ENCODE measurements at regions not wholly inside any gene's neighbourhood (a gene's known extent, or its start where the extent isn't known, plus 50 kb on each side); places are given as distances from the start of the nearest gene placed in this dataset.
"Not testable (repeated sequence)": the region's sequence is repeated elsewhere in the genome, so short reads cannot be mapped to it uniquely, and the experiment has no call there.

DNA sequence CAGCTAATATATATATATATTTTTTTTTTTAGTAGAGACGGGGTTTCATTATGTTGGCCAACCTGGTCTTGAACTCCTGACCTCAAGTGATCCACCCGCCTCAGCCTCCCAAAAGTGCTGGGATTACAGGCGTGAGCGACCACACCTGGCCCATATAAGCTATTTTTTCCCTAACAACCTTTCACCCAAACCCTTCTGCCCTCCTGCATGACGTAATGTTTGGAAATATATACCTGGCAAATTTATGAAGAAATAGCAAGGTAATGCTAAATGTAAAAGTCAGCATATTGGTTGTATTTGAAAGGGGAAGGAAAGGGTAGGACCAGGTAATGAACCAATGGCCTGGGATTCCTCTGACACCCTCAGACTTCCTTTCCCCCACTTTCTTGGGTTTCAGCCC lies 325.5 kb upstream of the ARID1B start:
- no peak for DNase-seq (ENCODE audit: low spot score)

DNA sequence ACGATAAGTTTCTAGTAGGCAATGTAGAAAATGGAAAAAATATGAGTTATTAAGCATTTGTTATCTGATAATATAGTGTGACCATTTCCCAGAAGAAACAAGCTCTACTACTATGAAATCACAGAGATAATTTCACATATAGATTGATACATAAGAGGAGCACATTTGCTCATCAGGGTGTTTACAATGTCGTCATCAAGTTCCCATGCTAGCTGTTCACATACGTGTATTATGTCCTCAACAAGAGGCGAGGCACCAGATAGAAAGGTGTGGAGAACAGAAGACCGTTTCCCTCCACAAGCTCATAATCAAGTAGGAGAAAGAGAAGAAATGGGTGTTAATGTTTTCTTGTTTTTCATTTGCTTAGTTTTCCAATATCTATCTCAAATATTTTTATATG lies 326.1 kb upstream of the ARID1B start:
- DNase-seq (ENCODE audit: low spot score), result no peak

DNA sequence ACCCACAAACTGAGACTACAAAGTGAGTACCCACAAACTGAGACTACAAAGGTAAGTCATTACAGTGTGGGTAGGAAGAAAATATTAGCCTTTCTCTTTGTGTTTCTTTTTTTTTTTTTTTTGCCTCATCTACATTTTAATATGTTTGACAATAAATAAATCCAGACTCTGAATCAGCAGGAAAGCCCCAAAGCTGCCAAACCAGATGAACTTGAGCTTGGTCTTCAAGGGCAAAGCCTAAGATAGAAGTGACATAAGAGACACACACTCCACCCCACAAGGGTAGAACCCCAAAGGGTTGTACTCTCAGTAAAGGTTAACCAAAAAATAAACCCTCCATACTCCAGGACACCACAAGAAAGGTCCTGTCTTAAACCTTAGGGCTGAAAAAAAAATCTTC lies 326.8 kb upstream of the ARID1B start:
- no peak for DNase-seq (ENCODE audit: low spot score)

DNA sequence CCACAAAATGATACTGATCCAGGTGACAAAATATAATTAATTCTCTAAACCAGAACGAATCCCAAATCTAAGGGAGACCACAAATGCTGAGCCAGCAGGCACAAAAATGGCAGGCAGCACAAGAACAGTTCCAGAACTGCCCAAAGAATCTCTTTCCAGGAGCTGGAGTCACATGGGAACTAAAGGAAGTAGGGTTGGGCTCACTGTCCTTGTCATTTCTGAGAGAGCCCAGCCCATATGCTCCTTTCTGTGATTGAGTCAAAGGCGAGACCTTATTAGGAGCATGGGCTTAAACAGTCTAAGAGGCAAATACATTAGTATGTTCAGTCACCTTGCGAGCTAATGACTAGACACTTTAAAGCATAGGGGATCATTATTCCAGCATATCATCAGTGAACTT lies 327.6 kb upstream of the ARID1B start:
- DNase-seq (ENCODE audit: low spot score), result no peak

DNA sequence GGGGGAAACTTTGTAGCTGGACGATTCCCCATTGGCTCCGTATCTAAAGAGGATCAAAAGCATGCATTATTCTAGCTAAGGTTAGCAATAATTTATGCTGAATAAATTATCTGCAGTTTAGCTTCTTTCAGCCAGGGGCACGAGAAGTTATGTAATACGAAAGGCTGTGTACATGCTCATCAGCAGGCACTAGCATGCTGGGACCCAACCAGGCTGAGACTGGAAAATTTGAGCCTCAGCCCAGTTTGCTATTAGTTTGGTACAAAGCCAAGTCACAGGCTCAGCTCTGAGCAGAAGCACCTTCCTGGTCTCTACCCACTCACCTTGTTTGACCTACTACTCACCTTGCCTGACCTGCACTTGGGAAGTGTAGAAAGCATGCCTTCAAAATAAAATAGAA lies 328.1 kb upstream of the ARID1B start:
- no peak for DNase-seq (ENCODE audit: low spot score)

DNA sequence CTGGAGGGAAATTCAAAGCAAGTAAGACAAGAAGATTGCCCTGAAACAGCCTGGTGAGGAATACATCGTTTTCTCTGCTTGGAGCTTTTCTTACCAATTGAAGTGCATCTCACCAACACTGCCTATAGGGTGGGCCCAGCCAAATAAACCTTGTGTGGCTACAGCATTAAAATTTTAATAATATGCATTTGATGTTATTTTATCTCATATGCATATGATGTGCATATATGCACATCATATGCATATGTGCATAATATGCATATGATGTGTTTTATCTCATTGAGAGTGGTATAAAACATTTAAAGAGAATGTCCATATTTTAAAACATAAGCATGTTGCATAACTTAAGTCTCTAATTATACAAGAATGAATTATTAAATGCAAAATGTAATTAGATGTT lies 328.6 kb upstream of the ARID1B start:
- no peak for DNase-seq (ENCODE audit: low spot score)

DNA sequence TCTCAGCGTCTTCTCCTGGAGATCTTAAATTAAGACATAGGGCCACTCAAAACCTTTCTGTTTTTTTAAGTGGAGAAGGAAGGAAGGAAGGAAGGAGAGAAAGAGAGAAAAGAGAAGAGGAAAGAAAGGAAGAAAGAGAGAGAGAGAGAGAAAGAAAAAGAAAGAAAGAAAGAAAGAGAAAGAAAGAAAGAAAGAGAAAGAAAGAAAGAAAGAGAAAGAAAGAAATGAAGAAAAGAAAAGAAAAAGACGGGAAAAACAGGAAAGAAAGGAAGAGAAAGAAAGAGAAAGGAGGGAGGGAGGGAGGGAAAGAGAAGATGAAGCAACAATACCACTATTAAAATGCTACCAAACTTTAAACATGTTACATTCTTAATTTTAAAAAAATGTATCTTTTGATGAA lies 336.5 kb upstream of the ARID1B start:
- no peak for DNase-seq (ENCODE audit: low spot score)

DNA sequence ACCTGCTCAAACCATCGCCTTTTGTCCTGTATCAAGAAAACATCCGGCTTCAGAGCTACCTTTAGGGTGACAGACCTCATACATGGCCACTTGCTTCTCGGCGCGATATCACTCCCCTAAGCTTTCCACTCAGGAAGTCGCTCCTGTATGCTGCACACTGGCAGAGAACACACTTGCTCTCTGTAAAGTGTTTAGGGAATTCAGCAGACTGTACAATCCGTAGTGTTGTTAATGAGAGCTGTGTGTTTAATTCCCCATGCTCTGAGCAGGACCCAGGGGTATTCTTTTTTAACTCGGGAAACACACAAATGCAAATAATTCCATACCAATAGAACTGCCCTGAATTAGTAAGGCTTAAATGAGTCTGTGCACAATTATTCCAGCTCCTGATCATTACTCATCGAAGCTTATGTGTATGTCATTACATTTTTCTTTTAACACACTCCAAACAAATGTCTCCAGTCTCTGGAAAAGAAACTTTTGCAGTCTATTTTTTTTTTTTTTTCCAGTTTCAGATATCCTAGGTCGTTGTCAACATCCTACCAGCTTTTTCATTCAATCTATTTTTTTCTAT lies 338.7 kb upstream of the ARID1B start:
- no peak for DNase-seq (ENCODE audit: low spot score)

DNA sequence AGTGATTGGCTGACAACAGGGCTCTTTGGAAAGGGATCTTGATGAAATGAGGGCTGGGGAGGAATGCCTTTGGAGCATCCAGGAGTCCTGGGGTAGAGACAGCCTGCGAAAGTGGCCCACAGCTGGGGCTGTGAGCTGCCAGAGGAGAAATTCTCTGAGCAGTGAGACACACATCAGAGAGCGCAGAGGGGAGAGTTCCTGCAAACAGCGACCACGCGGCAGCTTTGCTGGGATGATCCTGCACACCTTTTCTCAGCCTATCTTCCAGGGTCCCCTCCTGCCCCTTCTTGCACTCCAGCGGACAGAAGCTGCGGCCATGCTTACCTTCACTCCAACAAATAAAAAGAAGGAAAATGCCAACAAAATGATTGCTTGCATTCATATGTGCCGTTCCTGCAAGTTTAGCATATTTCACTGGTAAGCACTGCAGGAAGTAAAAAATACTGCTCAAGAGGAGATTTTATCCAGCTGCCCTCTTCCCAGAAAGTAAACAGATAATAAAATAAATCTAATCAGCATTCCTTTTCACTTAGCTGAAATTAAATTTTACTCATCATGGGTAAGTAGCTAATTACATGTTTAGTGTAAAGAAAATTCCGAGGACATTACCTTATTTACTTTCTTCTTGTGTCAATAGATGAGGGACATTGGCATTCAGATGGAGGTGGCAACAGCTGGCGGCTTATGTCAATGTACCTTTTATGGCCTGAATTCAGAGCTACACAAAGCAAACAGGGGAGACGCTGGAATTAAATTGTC lies 339.9 kb upstream of the ARID1B start:
- peak; percentile 20 for DNase-seq (ENCODE audit: low spot score)

DNA sequence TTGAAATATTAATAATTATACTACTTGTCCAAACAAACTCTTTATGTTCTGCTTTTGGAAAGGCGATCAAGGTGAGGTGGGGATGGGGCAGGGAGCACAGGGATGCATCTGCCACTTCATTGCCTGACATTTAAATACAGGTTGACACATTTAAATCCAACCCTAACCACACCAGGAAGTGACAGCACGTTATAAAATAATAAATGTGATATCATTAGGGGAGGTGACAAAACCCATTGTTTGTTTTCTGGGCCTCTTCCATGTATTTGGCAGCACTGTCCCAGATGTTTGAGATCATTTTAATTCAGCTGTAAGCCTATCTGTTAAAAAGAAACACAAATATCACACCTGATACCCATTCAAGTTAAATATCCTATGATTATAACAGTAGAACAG lies 342.4 kb upstream of the ARID1B start:
- DNase-seq (ENCODE audit: low spot score), result no peak

DNA sequence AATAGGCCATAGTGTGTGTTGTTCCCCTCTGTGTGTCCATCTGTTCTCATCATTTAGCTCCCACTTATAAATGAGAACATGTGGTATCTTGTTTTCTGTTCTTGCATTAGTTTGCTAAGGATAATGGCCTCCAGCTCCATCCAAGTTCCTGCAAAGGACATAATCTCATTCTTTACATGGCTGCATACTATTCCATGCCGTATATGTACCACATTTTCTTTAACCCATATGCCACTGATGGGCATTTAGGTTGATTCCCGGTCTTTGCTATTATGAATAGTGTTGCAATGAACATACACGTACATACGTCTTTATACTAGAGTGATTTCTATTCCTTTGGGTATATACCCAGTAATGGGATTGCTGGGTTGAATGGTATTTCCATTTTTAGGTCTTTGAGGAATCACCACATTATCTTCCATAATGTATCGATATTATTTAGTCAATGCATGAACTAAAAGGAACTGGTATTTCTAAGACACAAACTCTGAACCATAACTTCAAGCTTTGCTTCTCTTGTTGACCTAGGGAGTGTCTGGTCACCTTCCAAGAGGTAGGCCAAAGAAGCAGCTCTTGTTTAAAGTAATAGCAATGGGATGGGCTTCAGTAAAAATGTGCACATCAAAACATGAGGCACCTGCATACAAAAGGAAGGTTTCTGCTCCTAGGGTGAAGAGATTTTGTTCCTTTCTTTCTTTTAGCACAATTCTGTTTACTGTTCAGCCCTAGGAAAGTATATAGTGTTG lies 343.0 kb upstream of the ARID1B start:
- no peak for DNase-seq (ENCODE audit: low spot score)

DNA sequence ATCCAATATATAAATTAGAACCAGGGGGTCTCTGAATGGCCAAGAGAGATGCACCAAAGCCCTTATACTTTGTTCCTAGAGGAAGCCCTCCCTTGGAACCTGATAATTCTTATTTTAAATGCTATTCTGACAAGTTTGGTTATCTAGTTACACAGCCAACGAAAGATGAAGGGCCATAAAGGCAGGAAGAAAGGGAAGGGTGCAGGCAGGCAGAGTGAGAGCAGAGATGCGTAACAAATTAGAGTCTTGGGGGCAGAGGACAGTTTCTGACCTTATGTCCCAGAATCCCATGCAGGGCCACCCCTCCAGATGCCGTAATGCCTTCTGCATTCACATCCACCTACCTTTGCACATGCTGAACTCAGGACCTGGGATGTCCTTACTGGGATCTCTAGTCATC lies 344.6 kb upstream of the ARID1B start:
- no peak for DNase-seq (ENCODE audit: low spot score)

DNA sequence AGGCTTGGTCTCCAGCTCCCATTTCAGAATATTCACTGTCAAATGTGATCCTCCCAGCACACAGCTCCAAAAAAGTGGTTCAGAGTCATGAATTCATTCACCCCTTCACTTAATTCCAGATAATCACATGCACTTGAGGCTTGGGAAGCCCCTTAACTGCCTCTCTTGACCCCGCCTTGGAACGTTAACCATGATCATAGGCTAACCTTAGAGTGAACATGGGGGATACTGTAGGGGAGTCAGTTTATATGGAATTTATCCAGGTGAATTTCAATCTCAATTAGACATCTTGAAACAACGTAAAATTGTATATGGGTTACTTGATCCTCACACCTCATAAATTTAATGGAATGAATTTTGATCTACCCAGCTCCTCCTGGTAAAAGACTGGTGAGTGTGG lies 346.8 kb upstream of the ARID1B start:
- DNase-seq (ENCODE audit: low spot score), result no peak

DNA sequence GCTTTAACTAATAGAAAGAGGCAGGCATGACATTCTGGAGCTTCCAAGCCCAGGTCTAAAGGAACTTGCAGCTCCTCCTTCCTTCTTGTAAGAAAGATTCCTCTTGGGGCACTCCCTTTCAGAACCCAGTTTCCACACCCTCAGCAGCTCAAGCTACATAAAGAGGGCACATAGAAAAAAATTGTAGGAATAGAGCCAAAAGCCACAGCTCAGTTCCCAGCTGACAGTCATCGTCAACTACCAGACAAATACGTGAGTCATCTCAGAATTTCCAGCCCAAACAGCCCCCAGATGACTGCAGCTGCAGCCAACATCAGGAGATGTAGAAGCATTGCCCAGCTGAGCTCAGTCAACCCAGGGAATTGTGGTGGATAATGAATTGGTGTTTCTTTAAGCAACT lies 349.8 kb upstream of the ARID1B start:
- peak; percentile 13 for DNase-seq (ENCODE audit: low spot score)

DNA sequence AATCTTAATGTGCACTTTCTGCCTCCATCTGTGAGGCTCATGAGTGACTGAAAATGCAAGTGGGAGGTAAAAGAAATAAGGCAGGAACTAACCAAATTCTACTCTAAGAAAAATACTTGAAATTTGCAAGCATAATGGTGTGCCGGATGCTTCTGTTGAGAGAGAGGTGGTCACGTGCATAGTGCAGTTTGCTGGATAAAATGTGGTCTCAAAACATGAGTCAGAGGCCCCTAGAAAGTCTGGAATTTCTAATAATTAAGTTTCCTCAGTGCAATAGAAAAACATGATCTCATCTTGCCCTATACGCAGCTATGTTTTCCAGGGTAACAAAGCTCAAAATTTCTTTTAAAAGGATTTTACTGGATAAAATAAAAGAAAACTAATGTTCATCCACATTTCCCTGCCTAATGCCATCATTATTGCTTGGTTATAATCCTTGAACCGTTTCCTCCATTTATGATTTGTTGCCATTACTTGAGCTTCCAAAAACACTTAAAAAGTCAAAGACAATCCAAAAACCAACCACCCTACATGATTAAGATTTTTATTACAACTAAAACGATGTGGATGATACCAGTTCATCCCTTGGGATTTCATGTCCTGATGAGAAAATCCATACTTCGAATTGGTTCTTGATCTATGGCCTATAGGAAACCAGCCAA lies 351.7 kb upstream of the ARID1B start:
- DNase-seq (ENCODE audit: low spot score), result no peak

DNA sequence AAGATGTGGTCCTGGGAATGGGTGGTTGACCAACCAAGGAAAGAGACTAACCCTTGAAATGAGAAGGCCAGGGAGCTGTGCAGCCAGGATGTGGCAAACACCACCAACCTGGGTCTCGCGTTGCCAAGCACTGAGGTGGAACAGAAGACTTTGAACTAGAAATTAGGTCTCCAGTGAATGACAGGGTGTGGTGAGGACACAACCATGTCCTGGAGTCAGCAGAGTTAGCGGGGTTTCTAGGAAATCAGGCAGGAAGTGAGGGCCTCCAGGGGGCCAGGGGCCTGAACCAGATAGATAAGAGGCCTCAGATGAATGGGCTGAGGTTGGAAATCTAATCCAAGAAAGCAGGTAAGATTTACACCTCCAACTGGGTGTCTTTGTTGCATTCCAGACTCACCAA lies 353.3 kb upstream of the ARID1B start:
- DNase-seq (ENCODE audit: low spot score), result no peak

DNA sequence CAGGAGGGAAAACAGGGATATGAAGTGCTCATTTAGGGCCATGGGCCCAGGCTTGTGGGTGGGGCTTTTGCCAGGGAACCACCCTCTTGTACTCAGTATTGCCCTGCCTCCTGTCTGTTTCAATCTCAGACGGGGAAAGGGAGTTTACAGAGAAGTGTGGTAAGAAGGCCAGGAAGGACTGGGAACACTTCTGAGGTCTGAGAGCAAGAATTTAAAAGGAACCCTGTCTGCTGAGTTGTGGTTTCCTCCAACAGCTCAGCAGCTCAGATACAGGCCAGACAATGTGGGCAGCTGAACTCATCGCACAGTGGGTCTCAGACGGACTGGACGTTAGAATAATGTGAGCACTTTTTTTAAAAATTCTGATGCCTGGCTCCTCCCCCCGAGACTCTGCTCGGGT lies 354.1 kb upstream of the ARID1B start:
- DNase-seq (ENCODE audit: low spot score), result no peak

DNA sequence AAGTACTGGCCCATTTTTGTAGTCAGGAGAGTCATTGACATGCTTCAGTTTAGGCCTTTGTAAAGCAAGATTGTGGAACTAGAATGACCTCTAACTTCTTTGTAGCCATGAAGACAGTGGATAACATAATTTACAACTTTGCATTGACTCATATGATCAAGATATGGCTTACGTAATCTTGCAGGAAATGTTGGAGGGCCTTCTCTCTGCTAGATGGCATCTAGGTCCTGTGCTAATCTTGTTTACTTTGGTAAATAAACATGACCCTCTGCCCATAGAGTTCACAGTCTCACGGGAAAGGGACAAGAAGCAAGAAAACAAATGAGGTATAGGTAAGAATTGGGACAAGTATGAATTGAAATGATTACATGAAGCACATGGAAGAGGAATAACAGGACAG lies 355.2 kb upstream of the ARID1B start:
- DNase-seq (ENCODE audit: low spot score), result peak; percentile 43

DNA sequence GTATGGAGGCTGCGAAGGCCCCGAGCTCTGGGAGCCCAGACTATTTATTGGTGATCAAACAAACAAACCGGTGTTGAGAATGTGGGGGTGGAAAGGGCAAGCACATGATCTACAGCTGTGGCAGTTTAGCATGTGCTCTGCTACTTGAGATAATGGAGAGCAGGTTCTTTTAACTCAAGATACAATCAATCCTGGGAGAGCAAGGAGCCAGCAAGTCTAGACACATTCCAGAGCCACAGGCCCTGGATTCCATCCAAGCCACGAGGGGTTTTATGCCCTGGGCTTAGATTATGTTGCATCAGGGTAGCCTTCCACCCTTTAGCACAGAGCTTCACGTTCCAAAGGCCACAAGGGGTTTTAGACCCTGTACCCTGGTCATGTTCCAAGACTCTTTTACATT lies 355.9 kb upstream of the ARID1B start:
- not testable (repeated sequence) for DNase-seq (ENCODE audit: low spot score)

DNA sequence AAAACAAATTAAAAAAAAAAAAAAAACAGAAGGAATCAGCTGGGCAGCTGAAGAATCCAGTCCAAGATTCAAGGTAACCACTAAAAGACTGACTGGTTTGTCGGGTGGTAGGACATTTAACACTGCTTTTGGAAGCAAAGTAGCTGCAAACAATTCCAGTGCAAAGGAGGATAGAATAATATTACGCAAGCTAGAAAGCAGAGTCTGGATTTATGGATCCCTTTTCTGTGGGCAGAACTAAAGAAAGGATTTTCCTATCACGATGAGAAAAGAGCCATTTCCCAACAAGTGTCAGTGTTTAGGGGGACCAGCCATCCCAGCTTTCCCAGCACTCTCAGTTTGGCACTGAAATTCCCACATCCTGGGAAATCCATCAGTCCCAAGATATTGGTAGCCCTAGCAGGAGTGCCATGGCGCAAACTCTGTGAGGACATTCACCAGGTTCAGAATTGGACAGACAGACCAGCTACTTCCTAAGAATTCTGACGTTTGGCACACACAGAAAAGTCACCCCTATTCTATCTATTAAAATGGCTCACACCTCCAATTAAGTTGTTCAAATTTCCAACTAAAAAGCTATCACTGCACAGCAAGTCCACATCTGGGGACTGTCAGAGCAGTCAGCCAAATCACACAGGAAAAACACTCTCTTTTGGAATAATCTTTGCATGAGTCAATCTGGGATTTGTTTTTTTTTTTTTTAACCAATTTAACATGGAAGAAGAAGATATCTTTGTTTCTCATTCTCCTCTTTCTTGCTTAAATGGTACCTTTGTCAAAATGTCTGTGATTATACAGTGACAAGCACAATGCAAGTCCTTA lies 356.8 kb upstream of the ARID1B start:
- no peak for DNase-seq (ENCODE audit: low spot score)

DNA sequence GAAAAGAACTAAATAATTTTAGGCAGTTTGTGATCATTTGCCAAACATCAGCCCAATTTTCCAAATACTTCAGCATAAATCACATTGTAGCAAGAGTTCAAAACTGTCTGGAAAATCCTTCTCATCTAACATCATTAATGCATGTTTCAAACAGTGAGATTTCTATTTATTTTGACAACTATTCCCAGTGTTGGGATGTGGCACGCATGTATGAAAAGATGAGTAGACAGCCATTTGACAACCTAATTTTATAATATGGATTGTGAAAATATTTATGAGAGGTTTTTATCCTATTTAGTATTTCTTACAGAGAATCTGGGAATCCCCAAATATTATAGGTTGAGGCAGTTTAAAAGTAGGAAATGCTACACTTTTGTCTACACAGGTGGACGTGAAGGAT lies 357.6 kb upstream of the ARID1B start:
- DNase-seq (ENCODE audit: low spot score), result no peak

DNA sequence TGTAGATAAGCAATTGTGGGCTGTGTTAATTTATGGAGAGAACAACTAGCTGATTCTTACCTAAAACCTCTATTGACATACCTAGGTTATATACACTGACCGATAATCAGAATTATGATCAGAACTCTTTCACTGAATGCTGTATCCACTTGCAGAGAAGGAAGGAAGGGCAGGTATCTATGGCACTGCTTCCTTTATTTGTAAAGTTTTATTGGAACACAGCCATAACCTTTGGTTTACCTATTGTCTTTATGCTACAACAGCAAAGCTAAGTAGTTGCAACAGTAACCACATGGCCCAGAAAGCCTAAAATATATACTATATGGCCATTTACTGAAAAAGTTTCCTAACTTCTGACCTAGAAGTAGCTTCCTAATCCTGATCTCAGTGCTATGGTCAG lies 358.9 kb upstream of the ARID1B start:
- DNase-seq (ENCODE audit: low spot score), result no peak
